COLO829 (cell line): ENCODE measurements at regions not wholly inside any gene's neighbourhood (a gene's known extent, or its start where the extent isn't known, plus 50 kb on each side); places are given as distances from the start of the nearest gene placed in this dataset.
A peak's percentile ranks its signal among the peaks of the same experiment; 100 is the strongest.
"Not testable (repeated sequence)": the region's sequence is repeated elsewhere in the genome, so short reads cannot be mapped to it uniquely, and the experiment has no call there.

Experiments used
- DNase-seq: peaks from one replicate; pipeline ENCODE4 v3.0.0; 2012; ENCODE audit warnings: low spot score

DNA sequence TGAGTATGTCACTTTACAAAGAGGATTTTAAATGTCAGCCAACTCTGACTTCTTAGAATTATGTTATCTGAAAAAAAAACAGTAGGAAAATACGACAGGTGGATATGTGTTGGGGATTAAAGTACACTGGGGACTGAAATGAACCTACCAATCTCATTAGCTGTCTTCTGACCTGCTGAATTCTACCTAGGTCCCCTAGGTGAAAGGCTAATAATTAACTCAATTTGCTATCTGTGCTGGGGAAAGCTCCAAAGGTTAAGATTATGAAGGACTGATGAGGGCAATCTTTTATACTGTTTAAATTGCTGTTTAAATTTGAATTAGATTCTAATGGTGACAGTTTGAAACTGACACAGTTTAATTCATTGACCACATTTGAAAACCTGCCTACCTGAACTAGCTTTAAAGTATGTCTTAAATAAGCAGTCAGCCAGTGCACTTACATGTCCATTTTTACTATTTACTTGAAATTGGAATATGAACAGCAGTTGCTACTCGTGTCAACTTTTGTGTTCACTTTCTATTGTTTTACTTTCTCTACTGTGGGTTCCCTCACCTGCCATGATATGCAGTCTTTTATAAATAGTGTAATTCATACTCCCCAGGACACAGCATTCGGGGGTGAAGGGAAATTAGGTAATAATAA lies 977.3 kb downstream of the C4orf33 start:
- DNase-seq, result no peak

DNA sequence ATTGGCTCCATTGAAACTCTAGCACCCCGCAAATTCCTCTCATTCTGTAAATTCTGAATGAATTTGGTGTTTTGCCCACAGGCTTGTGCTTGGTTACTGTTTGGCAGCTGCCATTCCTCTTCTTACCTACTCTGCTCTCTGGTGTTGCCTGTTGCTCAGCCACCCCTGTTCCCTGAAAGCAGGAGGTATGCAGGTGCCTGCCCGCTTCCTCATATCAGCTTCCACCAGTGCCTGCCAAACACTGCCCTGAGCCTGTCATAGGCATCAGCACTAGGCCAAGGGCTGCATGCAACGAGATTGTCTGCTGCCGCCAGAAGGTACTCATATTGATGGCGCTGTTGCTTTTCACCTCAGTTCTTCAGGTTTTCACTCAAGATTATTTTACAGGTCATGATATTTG lies 978.1 kb downstream of the C4orf33 start:
- no peak for DNase-seq

DNA sequence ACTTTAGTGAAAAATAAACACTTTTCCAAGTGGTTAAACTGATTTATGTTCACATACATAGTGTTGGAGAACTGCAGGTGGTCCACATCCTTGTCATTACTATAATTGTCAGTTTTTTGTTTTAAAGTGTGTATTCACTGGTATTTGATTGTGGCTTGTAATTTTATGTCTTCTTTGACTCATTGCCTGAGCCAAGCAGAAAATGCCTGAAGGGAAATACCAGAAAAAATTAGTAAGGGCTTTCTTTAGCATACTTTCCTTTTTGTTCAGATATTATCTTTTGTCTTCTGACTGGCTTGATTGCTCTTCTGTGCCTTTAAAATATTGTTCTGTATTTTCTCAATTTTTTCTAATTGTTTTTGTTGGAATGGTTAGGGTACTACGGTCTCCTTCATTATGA lies 981.3 kb downstream of the C4orf33 start:
- no peak for DNase-seq

DNA sequence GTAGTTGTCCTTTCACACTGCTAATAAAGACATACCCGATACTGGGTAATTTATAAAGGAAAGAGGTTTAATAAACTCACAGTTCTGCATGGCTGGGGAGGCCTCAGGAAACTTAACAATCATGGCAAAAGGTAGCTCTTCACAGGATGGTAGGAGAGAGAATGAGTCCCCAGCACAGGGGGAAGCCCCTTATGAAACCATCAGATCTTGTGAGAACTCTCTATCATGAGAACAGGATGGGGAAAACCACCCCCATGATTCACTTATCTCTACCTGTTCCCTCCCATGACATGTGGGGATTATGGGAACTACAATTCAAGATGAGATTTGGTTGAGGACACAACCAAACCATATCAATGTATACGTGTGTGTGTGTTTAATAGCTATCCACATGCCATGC lies 983.1 kb downstream of the C4orf33 start:
- not testable (repeated sequence) for DNase-seq

DNA sequence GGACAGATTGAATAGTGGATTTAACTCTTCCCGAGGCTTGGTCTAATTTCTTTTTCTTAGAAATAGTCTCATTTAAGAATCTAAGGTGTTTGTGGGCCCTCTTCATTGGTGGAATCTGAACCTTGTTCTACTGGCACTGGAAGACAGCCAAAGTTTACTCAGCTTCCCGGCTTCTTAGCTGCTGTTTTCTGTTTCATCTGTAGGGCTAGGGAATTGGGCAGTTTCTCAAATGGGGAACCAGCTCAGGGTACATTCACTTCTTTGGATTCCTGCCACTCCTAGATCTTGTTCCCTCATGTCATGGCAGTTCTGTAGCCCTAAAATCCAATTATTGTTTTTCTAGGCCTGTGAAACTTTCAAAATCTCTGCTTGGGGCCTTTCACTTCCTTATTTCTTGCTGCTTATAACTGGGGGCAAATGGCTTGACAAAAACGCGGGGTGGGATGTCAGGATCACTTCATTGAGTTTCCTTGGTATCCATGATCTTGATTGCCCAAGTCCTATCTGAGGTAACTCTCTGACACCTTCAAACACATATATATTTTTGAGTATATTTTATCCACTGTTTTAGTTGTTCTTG lies 985.0 kb downstream of the C4orf33 start:
- DNase-seq, result no peak

DNA sequence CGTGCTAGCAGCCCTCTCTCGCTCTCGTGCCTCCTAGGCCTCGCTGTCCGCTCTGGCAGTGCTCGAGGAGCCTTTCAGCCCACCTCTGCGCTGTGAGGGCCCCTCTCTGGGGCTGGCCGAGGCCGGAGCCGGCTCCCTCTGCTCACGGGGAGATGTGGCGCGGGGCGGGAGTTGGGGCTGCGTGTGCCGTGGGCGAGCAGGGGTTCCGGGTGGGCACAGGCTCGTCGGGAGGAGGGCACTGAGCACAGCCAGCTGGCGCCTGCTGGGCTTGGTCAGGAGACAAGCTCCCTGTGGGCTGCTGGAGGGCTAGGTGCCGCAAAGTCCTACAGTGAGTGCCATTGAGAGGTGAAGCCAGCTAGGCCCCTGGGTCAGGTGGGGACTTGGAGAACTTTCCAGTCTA lies 994.5 kb downstream of the C4orf33 start:
- no peak for DNase-seq

DNA sequence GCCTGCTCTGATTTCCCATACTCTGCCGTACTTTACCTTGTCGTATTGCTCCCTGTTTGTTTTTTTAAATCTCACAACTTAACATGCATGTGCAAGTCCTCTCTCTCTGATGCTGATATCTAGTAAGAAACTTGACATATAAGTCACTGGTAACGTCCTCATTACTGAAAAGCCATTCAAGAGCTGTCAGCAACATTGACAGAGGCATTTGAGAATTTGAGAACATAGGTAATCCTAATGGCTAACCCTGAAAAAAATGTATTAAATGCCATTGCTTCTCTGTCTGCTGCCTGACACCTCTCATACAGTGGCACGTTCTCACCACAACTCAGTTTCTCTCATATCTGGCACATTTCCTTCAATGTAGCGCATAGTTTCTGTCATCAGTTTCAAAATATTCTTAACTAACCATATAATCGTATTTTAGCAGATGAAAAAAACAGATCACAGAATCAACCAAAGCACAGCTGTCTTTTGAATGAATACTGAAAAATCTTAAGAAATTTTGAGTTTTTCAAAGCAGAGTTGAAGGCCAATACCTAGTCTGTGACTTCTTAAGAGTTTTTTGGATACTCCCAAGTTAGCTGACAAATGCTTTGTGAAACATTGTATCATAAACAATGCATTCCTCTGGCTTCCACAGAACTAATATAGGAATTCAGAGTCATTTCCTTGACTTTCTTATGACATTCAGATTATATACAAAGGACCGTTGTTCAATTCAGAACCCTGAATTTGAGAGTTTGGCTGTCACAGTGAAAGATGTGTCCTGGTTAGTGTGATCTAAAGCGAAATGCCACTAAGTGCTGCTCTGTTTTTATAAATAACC lies 996.4 kb downstream of the C4orf33 start:
- DNase-seq, result peak; percentile 30

DNA sequence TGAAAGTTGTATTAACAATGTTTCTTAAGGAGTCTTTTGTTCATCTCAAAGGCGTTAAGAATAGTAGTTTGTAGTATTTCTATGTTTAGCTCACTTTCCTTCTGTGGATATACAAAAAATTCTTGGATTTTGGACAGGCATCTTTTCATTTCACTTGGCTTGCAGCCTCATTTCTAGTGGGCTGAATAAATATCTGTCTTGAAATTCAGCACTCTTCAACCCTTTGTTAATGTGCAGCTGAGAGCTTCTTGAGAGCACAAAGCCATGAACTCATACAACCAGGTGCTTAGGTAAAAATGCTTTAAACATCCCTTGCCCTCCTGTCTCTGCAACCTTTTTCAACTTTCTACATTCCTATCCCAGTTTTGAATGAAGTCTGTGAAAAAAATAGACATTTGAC lies 1003.2 kb downstream of the C4orf33 start:
- no peak for DNase-seq

DNA sequence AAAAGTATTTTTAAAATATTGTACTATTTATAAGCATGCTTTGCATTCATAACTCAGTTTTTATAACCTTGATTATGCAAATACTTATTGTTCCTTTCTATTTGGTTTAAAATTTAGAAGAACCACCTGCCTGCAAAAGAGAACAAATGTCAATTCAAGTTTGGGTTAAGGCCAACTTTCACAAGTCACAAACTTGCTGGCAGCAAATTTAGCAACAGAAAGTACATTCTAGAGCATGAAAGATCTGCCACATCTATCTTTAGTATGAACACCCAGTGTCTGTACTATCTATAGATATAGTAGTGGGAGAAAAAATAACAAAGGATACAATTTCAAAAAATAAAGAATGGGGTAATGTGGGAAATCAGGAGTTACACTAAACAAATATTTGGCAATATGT lies 1014.2 kb downstream of the C4orf33 start:
- DNase-seq, result no peak

DNA sequence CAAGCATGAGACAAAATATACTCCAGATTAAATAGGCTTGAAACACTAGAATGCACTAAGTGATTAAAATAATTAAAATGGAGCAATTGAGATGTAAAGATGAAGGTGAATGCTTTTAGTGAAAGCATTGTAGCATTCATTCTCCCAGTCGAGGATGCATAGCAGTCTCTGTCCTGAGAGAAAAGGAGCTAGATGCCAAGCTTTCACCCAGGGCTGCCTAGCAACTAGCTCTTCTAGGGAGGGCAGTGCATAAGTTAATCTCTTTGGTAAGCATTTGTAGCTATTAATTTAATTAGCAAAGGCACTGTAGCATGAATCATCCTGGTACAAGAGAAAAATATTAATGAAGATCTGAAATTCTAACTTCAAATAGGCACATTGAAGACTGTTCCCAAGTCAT lies 1014.8 kb downstream of the C4orf33 start:
- no peak for DNase-seq

DNA sequence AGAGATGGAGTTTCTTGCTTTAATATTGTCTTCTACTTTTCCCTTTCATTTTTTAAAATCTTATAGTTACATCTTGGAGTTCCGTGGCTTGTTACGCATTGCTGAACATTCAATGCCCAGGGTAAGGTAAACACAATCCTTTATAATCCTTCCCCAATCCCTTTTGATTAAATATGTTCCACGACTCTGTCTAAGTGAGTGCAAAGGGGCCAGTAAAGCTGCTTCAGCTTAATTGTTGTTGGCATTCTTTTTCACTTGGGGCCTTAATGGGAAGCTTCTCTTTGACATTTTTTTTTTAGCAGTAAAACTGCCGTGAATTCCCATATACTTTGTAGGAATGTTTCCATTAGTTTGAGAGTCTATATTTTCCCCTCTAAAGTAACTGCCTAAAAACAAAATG lies 1028.1 kb downstream of the C4orf33 start:
- DNase-seq, result no peak

DNA sequence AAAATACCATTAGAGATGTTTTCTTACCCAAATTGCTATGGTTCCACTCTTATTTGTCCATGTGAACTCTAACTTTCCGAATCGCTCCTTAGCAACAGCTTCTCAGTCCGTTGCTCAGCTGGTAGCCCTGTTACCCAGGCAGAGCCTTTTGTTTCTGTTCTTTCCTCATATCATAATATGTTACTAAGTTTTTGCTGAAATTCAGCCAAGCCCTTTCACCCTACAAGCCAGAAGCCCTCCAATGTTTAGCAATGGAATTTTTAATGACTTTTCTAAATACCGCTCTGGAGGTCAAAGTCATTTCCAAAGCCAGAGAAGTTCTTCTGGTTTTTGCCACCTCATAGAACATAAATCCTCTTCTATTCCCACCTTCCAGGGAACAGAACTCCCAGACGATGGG lies 1029.5 kb downstream of the C4orf33 start:
- no peak for DNase-seq

DNA sequence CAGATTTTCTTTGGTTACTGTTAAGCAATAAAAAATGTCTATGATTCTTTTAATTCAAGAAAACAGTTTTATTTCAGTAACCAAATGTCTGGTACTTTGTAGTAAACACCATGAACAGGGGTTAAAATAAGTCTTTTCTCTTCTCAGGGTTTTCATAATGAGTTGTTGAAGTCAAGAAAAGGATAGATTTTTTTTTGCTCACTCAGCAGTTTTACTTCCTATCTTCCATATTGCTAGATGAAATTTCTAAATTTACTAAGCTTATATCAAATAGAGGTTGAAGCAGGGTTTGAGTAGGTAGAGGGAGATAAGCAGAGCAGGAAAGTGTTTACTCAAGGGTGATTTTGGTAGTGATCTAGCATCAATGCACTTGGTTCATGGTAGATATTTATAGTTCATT lies 1031.3 kb downstream of the C4orf33 start:
- DNase-seq, result no peak

DNA sequence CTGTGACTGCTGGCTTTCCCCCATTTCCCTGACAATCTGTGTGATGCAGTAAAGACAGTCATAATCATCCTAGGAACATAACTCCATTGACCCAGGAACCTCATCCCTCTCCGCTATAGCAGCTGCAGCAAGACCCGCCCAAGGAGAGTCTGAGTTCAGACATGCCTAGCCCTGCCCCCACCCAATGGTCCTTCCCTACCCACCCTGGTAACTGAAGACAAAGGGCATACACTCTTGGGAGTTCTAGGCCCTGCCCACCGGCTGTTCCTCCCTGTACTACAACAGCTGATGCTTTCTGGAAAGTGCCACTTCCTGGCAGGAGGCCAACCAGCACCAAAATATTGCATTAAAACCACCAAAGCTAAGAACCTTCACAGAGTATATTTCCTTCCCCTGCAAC lies 1035.6 kb downstream of the C4orf33 start:
- no peak for DNase-seq

DNA sequence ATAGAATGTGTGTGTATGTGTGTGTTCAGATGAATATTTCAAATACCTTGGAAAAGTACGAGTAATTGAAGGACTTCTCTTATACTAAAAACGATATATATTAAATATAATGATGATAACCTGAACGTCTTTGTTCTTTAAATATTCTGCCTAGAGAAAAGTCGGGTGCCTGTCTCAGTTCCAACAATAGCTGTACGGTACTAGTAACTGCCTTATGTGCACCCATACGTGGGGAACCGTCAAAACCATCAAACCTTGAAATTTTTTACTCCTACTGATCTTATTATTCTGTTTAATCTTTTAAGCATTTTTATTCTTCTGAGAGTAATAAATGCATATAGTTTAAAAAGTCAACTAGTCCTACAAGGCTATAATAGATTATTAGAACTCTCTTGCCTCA lies 1045.7 kb downstream of the C4orf33 start:
- no peak for DNase-seq

DNA sequence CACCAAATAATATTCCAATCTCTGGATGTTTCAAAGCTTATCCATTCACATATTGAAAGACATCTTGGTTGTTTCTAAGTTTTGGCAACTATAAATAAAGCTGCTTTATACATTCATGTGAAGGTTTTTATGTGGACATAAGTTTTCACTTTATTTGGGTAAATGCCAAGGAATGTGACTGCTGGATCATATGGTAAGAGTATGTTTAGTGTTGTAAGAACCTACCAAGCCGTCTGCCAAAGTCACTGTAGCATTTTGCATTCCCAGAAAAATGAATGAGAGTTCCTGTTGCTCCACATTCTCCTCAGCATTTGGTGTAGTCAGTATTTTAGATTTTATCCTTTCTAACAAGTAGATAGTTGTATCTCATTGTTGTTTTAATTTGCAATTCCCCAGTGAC lies 1047.7 kb downstream of the C4orf33 start:
- DNase-seq, result no peak

DNA sequence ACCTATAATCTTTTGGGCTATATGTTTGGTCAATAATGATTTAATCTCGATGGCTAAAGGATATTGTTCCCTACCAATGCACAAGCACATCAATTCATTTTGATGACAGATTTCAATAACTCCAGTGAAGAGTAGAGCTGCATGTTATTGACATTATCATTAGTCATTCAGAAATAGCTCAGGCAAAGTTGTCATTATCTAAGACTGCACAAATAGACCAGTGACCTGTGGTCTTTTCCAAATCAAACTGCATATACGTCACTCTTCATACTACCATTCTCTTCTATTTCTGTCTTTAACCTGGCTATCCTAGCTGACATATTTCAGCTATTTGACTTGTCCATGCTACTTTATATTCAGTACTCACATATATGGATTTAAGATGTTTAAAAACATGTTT lies 1050.8 kb downstream of the C4orf33 start:
- no peak for DNase-seq

DNA sequence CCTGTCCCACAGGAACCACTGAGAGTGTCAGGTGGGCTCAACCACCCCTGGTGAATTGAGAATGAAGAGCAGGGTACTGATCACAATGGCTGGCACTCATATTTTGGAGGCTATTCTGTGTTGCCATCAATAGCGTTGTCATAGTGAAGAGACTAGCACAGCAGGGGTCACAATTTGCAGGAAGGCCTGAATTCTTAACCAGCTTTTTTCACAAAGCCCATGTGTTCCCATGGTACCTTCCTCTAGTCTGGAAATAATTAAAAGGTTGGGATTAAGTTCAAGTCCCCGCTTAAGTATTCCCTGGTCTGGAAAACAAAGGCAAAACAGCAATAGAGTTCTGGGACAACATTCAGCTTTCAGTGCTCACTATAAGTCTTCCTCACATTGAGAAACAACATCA lies 1051.7 kb downstream of the C4orf33 start:
- no peak for DNase-seq

DNA sequence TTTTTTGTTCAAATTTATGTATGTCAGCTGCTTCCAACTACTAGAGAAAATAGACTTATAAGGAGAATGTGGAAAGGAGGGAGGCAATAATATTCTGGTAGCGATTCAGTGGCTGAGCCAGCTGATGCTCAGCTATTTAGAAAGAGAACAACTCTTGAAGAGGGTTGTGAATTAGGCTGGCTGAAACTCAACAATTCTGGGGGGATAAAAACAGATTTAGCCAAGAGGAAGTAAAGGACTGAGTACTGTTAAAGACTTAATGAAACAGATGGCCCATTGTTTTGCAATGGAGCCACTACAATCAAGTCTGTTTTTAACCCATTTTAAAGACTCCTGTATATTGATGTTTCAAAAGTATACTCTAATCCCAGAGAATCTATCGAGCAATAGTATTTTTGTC lies 1058.9 kb downstream of the C4orf33 start:
- DNase-seq, result peak; percentile 29

DNA sequence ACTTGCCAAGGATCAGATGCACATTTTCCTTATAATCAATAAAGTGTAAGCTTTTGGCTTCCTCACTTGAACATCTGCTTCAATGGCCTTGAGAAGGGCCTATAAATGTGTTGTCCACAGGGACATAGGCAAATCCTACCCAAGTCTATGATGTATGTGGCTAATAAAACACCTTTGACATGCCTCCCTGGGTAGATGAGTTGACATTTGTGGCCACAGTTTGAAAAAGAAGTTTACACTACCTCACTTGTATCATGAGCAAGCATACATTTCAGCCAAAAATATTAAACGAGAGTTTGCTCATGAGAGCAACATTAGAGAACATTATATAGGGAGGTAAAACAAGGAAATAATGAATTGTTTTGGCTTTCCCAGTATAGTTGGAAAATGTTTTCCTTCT lies 1067.7 kb downstream of the C4orf33 start:
- no peak for DNase-seq

DNA sequence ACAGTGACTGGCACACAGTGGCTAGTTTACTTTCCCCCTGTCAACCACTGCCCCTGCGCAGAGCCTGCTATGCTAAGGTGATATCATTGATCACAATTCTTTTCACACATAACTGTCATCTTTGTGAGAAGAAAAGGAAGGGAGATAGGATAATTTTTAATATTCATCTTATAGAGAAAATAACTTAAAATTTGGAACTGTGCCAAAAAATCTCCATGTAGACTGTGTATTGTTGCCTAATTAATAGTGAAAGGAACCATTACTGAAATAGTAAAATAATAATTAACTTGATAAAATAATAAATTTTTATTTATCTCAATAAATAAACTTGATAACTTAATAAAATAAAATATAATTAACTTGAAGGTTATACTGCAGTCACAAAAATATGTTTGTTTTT lies 1069.4 kb downstream of the C4orf33 start:
- no peak for DNase-seq

DNA sequence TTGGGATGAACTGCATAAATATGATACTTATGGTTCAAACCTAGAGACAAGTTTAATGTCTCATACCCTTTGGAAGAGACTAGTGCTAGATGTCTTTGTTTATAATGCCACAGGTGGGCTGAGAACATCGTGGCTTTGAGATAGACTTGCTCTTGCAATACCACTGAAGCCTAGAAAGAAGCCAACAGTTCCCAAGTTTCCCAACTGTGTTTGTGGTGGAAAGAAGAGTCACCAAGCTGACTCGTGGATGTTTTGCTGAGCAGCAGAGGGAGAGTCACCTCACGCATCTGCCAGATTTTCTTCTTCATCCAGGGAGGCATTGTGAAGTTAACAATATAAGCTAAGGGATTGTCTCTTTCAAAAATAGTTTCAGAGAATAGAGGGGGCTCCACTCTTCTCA lies 1076.2 kb downstream of the C4orf33 start:
- DNase-seq, result no peak

DNA sequence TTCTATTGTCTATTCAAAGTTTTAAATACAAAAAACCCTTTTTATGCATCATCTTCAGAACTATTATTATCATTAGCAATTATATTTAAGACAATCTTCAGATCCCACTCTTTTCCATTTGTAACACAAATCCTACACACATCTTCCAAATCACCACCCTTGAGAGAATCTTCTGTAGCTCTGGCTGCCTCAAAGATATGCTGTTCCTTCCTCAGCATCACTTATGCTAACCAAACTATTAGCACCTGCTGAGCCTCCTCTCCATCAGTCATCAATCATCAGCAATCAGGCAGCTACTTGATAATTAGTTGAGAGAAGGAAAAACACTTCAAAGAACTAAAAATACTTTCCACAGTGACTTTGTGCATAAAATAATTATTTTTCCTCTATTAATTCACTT lies 1082.2 kb downstream of the C4orf33 start:
- DNase-seq, result no peak

DNA sequence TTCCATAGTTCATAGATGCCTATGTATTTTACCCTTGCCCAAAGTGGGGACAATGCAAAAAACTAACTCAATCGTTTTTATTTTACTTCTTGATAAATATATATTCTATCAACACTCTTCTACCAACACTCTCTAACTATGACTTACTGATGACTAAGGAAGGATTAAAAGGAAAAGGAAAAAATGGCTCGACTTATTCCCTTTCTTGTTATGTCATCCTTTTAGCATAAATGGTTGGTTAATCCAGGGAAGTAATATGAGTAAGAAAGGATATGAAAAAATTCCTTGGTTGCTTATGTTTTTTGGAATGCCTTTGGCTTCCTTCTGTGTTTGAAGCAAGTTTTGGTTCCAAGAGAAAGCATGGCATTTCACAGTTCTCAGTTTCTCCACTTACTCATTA lies 1087.1 kb downstream of the C4orf33 start:
- DNase-seq, result no peak
